SH-SY5Y (cell line): ENCODE measurements at regions not wholly inside any gene's neighbourhood (a gene's known extent, or its start where the extent isn't known, plus 50 kb on each side); places are given as distances from the start of the nearest gene placed in this dataset.

Experiments
- GATA2 ChIP-seq: IDR thresholded peaks from 2 replicates; pipeline ENCODE4 v1.6.1; 2011; ENCODE audit warnings: mild to moderate bottlenecking, low read depth, low read length
- GATA3 ChIP-seq: IDR thresholded peaks from 2 replicates; pipeline ENCODE4 v1.6.1; 2011; ENCODE audit warnings: low read depth, mild to moderate bottlenecking, low read length, moderate library complexity

DNA sequence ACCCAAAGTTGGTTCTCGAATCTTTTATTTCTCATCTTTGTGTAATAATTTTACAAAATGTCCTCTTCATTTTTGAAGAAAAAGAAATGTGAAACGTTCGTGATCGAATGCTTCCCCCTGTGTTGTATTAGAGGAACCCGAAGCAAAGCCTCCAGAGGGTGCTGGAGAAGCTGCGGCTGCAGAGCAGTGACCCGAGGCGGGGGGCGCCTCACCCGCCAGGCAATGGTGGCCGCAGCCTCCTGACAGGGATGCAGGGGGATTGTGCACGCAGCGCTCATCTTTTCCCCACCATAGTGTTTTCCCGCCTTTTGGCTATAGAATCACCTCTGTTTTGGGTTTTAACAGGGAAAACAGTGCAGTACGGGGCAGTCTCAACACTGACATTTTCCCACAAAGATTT lies 307.5 kb upstream of the ANKRD30A start:
- TF ChIP-seq GATA2 (no peak), GATA3 (no peak)
